ENCODE measurements at regions not wholly inside any gene's neighbourhood (a gene's known extent, or its start where the extent isn't known, plus 50 kb on each side); places are given as distances from the start of the nearest gene placed in this dataset.

GRCh38 chr11:134636071-134636470 lies 224.0 kb upstream of the B3GAT1 start:
- no peak overlapping the region for H3T11ph ChIP-seq (ENCODE audit: low read length)
- no peak overlapping the region for H4K5ac ChIP-seq (ENCODE audit: insufficient read length, low read depth, low read length)
- no peak overlapping the region for H3K4ac ChIP-seq (ENCODE audit: low read depth, low read length)
- H3K27me3 Mint-ChIP-seq (ENCODE audit: low read depth), result peaks cover 13% of the 10 kb centered on the region
- no peak overlapping the region for H2BK120ac ChIP-seq (ENCODE audit: low read depth, low read length, poor library complexity, severe bottlenecking)
- no peaks in the 10 kb centered on the region for H3K9me3 ChIP-seq (ENCODE audit: control insufficient read depth, low read depth, low read length)
- no peaks in the 10 kb centered on the region for H3K23me2 ChIP-seq (ENCODE audit: insufficient read length, low read depth, low read length, poor library complexity, severe bottlenecking)
- no peak overlapping the region for H3K4me3 Mint-ChIP-seq
- no peak overlapping the region for H2AFZ ChIP-seq (ENCODE audit: low read length)
- no peak overlapping the region for H3K56ac ChIP-seq (ENCODE audit: insufficient read length, low read depth, low read length)
- H3K14ac ChIP-seq (ENCODE audit: insufficient read depth, low read length), result no peak overlapping the region
- H3K18ac ChIP-seq (ENCODE audit: insufficient read length, low read depth, low read length), result no peak overlapping the region
- H4K20me1 ChIP-seq (ENCODE audit: control insufficient read depth, insufficient read depth, insufficient read length), result no peaks in the 10 kb centered on the region
- no peak overlapping the region for H4K91ac ChIP-seq (ENCODE audit: insufficient read length, low read depth, low read length)
- H3K4me1 Mint-ChIP-seq, result peaks cover 15 to 20% of the 10 kb centered on the region in 2 experiments
- no peak overlapping the region for H2AK5ac ChIP-seq (ENCODE audit: insufficient read length, low read length)
- DNase-seq, result no peak
- H4K8ac ChIP-seq (replicated peaks; ENCODE audit: insufficient read length, low read depth, low read length), result no peak overlapping the region
- H2BK12ac ChIP-seq (ENCODE audit: insufficient read length, low read depth, low read length), result no peak overlapping the region
- H2BK20ac ChIP-seq (ENCODE audit: low read depth, low read length, poor library complexity, severe bottlenecking), result no peak overlapping the region
- no peaks in the 10 kb centered on the region for H3K4me1 ChIP-seq (ENCODE audit: insufficient read depth, low read length)
- no peak overlapping the region for H3K23ac ChIP-seq (ENCODE audit: insufficient read length, low read depth, low read length)
- no peaks in the 10 kb centered on the region for H3K9me3 Mint-ChIP-seq
- H3K27ac ChIP-seq (ENCODE audit: insufficient read length, low read depth, low read length), result no peak overlapping the region
- no peak overlapping the region for H2BK5ac ChIP-seq (ENCODE audit: insufficient read length, low read length)
- H3K4me2 ChIP-seq (ENCODE audit: insufficient read depth, insufficient read length, low read length), result no peak overlapping the region
- H3K36me3 Mint-ChIP-seq (ENCODE audit: insufficient read depth in 1 of 3, low read depth in 3 of 3), result no peaks in the 10 kb centered on the region
- no peak overlapping the region for H3K9ac ChIP-seq (ENCODE audit: extremely low read depth, insufficient read length, low read length)
- no peaks in the 10 kb centered on the region for H3K79me1 ChIP-seq (ENCODE audit: insufficient read depth, low read depth, low read length, poor library complexity, severe bottlenecking)
- WGBS (ENCODE audit: extremely low coverage, insufficient read length, low lambda C conversion rate), result 100% methylated on average over 1 of the region's 12 CpGs
- H3K27me3 ChIP-seq (ENCODE audit: insufficient read depth, low read length), result no peaks in the 10 kb centered on the region
- TF ChIP-seq CTCF (conservative IDR thresholded peaks at IDR 0.05), result no peak
- no peak overlapping the region for H2BK15ac ChIP-seq (ENCODE audit: low read depth, low read length)
- no peak overlapping the region for H3K27ac Mint-ChIP-seq
- H3K79me2 ChIP-seq (ENCODE audit: insufficient read depth, low read length), result no peaks in the 10 kb centered on the region
